ENCODE measurements at regions not wholly inside any gene's neighbourhood (a gene's known extent, or its start where the extent isn't known, plus 50 kb on each side); places are given as distances from the start of the nearest gene placed in this dataset.

- TF ChIP-seq, protein P1, sequence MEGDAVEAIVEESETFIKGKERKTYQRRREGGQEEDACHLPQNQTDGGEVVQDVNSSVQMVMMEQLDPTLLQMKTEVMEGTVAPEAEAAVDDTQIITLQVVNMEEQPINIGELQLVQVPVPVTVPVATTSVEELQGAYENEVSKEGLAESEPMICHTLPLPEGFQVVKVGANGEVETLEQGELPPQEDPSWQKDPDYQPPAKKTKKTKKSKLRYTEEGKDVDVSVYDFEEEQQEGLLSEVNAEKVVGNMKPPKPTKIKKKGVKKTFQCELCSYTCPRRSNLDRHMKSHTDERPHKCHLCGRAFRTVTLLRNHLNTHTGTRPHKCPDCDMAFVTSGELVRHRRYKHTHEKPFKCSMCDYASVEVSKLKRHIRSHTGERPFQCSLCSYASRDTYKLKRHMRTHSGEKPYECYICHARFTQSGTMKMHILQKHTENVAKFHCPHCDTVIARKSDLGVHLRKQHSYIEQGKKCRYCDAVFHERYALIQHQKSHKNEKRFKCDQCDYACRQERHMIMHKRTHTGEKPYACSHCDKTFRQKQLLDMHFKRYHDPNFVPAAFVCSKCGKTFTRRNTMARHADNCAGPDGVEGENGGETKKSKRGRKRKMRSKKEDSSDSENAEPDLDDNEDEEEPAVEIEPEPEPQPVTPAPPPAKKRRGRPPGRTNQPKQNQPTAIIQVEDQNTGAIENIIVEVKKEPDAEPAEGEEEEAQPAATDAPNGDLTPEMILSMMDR (IDR thresholded peaks at IDR 0.05) = no peak
- no peak for TF ChIP-seq POLR2A (IDR thresholded peaks at IDR 0.05)
Measured at GRCh38 chr7:26538216-26538615, 246.6 kb downstream of the SNX10 start.
